ENCODE measurements at regions not wholly inside any gene's neighbourhood (a gene's known extent, or its start where the extent isn't known, plus 50 kb on each side); places are given as distances from the start of the nearest gene placed in this dataset.

- TF ChIP-seq CTCF (conservative IDR thresholded peaks at IDR 0.05; ENCODE audit: low read length) (no peak), EZH2phosphoT487 (IDR thresholded peaks at IDR 0.05; ENCODE audit: borderline replicate concordance, low read depth, low read length) (no peak)
Measured at GRCh38 chr3:27573780-27574437, 89.7 kb upstream of the SLC4A7 start.
